ENCODE measurements at regions not wholly inside any gene's neighbourhood (a gene's known extent, or its start where the extent isn't known, plus 50 kb on each side); places are given as distances from the start of the nearest gene placed in this dataset.
A peak's percentile ranks its signal among the peaks of the same experiment; 100 is the strongest.
"Not testable (repeated sequence)": the region's sequence is repeated elsewhere in the genome, so short reads cannot be mapped to it uniquely, and the experiment has no call there.

DNA sequence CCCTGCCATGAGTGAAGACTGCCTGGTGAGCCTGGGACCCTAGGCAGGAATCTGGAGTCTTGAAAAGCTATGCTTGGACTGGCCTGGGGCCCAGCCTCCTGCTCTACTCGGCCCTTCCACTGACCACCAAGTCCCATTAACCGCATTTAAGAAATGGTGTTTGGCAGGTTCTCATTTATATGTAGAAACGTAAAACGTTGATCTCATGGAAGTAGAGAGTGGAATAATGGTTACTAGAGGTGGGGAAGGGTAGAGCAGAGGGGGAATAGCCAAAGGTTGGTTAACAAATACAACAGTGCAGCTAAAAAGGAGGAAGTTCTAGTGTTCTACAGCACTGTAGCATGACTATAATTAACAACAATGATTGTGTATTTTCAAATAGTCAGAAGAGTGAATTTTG, 72.9 kb upstream of the EED start:
- no peaks in the 10 kb centered on the region for H3K9me3 ChIP-seq
- no peak for TF ChIP-seq POLR2A (IDR thresholded peaks at IDR 0.05)
- TF ChIP-seq, protein P1, sequence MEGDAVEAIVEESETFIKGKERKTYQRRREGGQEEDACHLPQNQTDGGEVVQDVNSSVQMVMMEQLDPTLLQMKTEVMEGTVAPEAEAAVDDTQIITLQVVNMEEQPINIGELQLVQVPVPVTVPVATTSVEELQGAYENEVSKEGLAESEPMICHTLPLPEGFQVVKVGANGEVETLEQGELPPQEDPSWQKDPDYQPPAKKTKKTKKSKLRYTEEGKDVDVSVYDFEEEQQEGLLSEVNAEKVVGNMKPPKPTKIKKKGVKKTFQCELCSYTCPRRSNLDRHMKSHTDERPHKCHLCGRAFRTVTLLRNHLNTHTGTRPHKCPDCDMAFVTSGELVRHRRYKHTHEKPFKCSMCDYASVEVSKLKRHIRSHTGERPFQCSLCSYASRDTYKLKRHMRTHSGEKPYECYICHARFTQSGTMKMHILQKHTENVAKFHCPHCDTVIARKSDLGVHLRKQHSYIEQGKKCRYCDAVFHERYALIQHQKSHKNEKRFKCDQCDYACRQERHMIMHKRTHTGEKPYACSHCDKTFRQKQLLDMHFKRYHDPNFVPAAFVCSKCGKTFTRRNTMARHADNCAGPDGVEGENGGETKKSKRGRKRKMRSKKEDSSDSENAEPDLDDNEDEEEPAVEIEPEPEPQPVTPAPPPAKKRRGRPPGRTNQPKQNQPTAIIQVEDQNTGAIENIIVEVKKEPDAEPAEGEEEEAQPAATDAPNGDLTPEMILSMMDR (IDR thresholded peaks at IDR 0.05), result no peak
- H3K4me1 ChIP-seq, result peaks cover 10% of the 10 kb centered on the region
- no peak overlapping the region for H3K27ac ChIP-seq
- no peaks in the 10 kb centered on the region for H3K27me3 ChIP-seq
- intact Hi-C loops (cut with DNase I), result no loop called here
- DNase-seq (no peak), ATAC-seq (no peak)
- no peak overlapping the region for H3K4me3 ChIP-seq
- no peaks in the 10 kb centered on the region for H3K36me3 ChIP-seq (replicated peaks in 1 of 2; ENCODE audit: insufficient read depth in 1 of 2, low read depth in 2 of 2)
- 71 to 82% methylated on average over 4 of the region's 4 CpGs for WGBS, 2 donors

DNA sequence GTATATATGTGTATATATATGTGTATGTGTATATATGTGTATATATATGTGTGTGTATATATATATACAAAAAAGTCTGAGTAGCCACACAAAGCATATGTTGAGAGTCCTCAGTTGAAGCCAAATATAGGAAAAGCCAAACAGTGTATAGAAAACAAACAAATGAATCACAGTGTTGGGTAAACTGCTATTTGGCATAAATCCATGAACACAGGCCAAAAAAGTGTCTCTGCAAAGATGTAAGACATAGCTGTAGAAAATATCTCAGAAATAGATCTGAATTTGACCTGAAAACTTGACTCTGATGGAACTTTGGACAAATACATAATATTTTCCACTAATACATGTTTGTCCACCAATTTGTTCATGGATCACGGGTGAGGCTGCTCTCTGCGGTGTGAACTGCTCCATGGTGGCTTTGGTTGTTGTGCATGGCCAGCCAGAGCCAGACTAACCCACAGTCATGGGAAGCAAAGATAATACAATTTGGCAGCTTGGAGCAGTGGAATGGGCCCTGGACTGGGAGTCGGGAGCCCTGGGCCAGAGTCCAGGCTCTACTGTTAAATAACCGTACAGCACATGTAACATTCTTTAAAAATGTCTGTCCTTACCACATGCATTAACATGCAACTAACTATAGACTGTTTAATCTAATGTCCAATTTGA, 76.9 kb upstream of the EED start:
- Histone ChIP-seq H3K4me1 (no peaks in the 10 kb centered on the region), H3K27me3 (no peaks in the 10 kb centered on the region), H3K4me3 (no peak overlapping the region), H3K36me3 (replicated peaks in 1 of 2; ENCODE audit: insufficient read depth in 1 of 2, low read depth in 2 of 2) (no peaks in the 10 kb centered on the region), H3K27ac (no peak overlapping the region), H3K9me3 (no peaks in the 10 kb centered on the region)
- intact Hi-C loops (cut with DNase I), result no loop called here
- WGBS, 2 donors, result 73 to 77% methylated on average over 4 of the region's 4 CpGs
- DNase-seq (no peak), ATAC-seq (no peak)
- TF ChIP-seq, protein P1 (IDR thresholded peaks at IDR 0.05), result no peak
- TF ChIP-seq POLR2A (IDR thresholded peaks at IDR 0.05), result no peak

DNA sequence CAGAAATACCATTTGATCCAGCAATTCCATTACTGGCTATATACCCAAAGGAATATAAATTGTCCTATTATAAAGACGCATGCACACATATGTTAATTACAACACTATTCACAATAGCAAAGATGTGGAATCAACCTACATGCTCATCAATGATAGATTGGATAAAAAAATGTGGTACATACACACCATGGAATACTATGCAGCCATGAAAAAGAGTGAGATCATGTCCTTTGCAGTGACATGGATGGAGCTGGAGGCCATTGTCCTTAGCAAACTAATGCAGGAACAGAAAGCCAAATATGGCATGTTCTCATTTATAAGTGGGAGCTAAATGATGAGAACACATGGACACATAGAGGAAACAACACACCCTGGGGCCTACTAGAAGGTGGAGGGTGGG, 78.3 kb upstream of the EED start:
- H3K27me3 ChIP-seq; H3K36me3 ChIP-seq (replicated peaks in 1 of 2; ENCODE audit: insufficient read depth in 1 of 2, low read depth in 2 of 2); ATAC-seq; intact Hi-C loops (cut with DNase I); H3K4me3 ChIP-seq; H3K27ac ChIP-seq; H3K4me1 ChIP-seq; H3K9me3 ChIP-seq; DNase-seq: not testable (repeated sequence)
- WGBS, 2 donors, result 90 to 97% methylated on average over 1 of the region's 1 CpG

DNA sequence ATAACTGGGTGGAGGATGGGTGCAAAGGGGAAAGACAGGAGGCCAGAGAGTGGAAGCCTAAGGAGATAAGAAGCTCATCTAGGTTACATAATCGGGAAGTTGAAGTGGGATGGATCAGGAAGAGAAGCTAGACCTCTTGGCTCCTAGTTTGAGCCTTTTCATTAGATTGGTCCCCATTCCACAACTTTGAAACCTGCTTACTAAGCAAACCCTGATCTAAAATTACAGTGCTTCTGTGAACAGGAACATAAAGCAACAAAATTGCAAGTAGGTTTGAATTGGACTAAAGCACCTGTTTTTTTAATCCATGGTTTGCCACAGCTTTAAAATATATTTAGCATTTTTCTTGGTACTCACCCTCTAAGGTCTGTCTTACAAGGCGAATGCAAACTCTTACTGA, 80.4 kb upstream of the EED start:
- H3K36me3 ChIP-seq (replicated peaks in 1 of 2; ENCODE audit: insufficient read depth in 1 of 2, low read depth in 2 of 2), result no peaks in the 10 kb centered on the region
- no peak overlapping the region for H3K27ac ChIP-seq
- ATAC-seq, result no peak
- no peaks in the 10 kb centered on the region for H3K27me3 ChIP-seq
- WGBS, 2 donors, result 79 to 87% methylated on average over 2 of the region's 2 CpGs
- no peaks in the 10 kb centered on the region for H3K9me3 ChIP-seq
- intact Hi-C loops (cut with DNase I), result no loop called here
- TF ChIP-seq, protein P1 (IDR thresholded peaks at IDR 0.05), result no peak
- TF ChIP-seq POLR2A (IDR thresholded peaks at IDR 0.05), result no peak
- DNase-seq, result no peak
- no peak overlapping the region for H3K4me3 ChIP-seq
- no peaks in the 10 kb centered on the region for H3K4me1 ChIP-seq

DNA sequence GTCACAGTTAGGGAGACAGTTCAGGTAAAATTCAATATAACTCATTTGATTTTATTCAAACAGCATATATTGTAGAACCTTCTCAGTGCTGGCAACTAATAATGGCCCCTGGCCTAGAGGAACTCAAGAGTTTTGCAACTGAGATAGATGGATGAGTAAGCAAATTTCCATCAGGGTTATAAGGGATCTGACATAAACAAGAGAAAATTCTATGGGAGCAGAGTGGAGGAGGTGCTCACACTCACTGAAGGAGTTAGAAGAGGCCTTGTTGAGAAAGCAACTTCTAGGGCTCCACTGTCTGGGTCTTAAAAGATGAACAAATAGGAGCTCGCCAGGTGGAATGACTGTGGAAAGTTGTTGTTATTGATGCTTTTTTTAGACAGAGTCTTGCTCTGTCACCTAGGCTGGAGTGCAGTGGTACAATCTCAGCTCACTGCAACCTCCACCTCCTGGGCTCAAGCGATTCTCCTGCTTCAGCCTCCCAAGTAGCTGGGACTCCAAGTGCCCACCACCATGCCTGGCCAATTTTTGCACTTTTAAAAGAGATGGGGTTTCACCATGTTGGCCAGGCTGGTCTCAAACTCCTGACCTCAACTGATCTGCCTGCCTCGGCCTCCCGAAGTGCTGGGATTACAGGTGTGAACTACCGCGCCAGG, 81.2 kb upstream of the EED start:
- H3K27me3 ChIP-seq; intact Hi-C loops (cut with DNase I); H3K36me3 ChIP-seq (replicated peaks in 1 of 2; ENCODE audit: insufficient read depth in 1 of 2, low read depth in 2 of 2); H3K4me3 ChIP-seq; H3K4me1 ChIP-seq; DNase-seq; H3K9me3 ChIP-seq; ATAC-seq: not testable (repeated sequence)
- peak overlapping the region in 1 of 4 donors; percentile 53 for H3K27ac ChIP-seq
- WGBS, 2 donors, result 75 to 88% methylated on average over 6 of the region's 6 CpGs

DNA sequence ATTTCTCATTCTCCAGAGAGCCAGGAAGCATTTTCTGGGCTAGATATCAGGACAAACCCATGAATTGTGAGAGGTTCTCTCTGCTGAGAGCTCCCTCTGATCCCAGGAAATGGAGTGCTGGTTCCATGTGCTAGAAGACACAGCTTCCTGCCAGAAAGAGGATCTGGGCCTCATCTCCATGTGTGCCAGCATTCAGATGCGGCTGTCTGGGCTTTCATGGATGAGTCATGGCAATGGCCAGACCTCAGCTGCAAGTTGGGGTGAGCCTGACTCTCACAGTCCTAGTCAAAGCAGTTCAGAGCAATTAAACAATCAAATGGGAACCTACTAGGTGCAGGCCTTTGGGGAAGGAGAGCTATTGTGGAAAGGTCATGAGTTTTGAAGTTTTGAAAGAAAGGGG, 82.3 kb upstream of the EED start:
- DNase-seq (peak in 3 of 4 donors; percentile 22 to 73 (median 36)), ATAC-seq (peak; percentile 62)
- peak overlapping the region in 2 of 4 donors; percentile 41 to 53 for H3K27ac ChIP-seq
- H3K9me3 ChIP-seq, result no peaks in the 10 kb centered on the region
- H3K36me3 ChIP-seq (replicated peaks in 1 of 2; ENCODE audit: insufficient read depth in 1 of 2, low read depth in 2 of 2), result no peaks in the 10 kb centered on the region
- WGBS, 2 donors, result 61 to 82% methylated on average over 1 of the region's 1 CpG
- intact Hi-C loops (cut with DNase I), result no loop called here
- no peaks in the 10 kb centered on the region for H3K27me3 ChIP-seq
- H3K4me3 ChIP-seq, result no peak overlapping the region
- H3K4me1 ChIP-seq, result no peaks in the 10 kb centered on the region
- TF ChIP-seq POLR2A (IDR thresholded peaks at IDR 0.05), result no peak
- TF ChIP-seq, protein P1 (IDR thresholded peaks at IDR 0.05), result no peak
